ENCODE measurements at regions not wholly inside any gene's neighbourhood (a gene's known extent, or its start where the extent isn't known, plus 50 kb on each side); places are given as distances from the start of the nearest gene placed in this dataset.
"Not testable (repeated sequence)": the region's sequence is repeated elsewhere in the genome, so short reads cannot be mapped to it uniquely, and the experiment has no call there.

GRCh38 chr7:65059247-65059646 lies 52.8 kb upstream of the ERV3-1 start:
- not testable (repeated sequence) for TF ChIP-seq CTCF (conservative IDR thresholded peaks at IDR 0.05; ENCODE audit: low read depth, low read length); EZH2phosphoT487 (IDR thresholded peaks at IDR 0.05; ENCODE audit: borderline replicate concordance, low read length)
